AG09319 (cell line): ENCODE measurements at regions not wholly inside any gene's neighbourhood (a gene's known extent, or its start where the extent isn't known, plus 50 kb on each side); places are given as distances from the start of the nearest gene placed in this dataset.
"Not testable (repeated sequence)": the region's sequence is repeated elsewhere in the genome, so short reads cannot be mapped to it uniquely, and the experiment has no call there.

ENCODE experiments used
- DNase-seq: peaks from one replicate; pipeline ENCODE4 v3.0.0-alpha.2; 2010; ENCODE audit warnings: low read depth; ENCODE audit errors: extremely low read depth
- CTCF ChIP-seq: IDR thresholded peaks from 2 replicates; pipeline ENCODE4 v1.5.1; 2011; ENCODE audit warnings: low read depth, mild to moderate bottlenecking, inconsistent platforms, low read length, moderate library complexity

GRCh38 chr7:91405092-91405788 is 141.0 kb downstream of the FZD1 start:
- no peak for TF ChIP-seq CTCF
- no peak for DNase-seq

GRCh38 chr7:91405873-91406272 is 141.6 kb downstream of the FZD1 start:
- not testable (repeated sequence) for DNase-seq

- no peak for TF ChIP-seq CTCF
- DNase-seq, result no peak
Observed at GRCh38 chr7:91407942-91408341, 143.7 kb downstream of the FZD1 start.

- no peak for DNase-seq
- no peak for TF ChIP-seq CTCF
Observed at GRCh38 chr7:91408388-91409154, 144.3 kb downstream of the FZD1 start.

- no peak for DNase-seq
- TF ChIP-seq CTCF, result no peak
Observed at GRCh38 chr7:91411060-91411459, 146.8 kb downstream of the FZD1 start.

GRCh38 chr7:91412298-91412697 is 148.1 kb downstream of the FZD1 start:
- TF ChIP-seq CTCF, result no peak
- no peak for DNase-seq

- no peak for TF ChIP-seq CTCF
- DNase-seq, result no peak
Observed at GRCh38 chr7:91414734-91415133, 150.5 kb downstream of the FZD1 start.
